Neuron (in vitro differentiated cells): ENCODE measurements at regions not wholly inside any gene's neighbourhood (a gene's known extent, or its start where the extent isn't known, plus 50 kb on each side); places are given as distances from the start of the nearest gene placed in this dataset.
"Not testable (repeated sequence)": the region's sequence is repeated elsewhere in the genome, so short reads cannot be mapped to it uniquely, and the experiment has no call there.

Source experiments
- H2AFZ ChIP-seq: one replicate; pipeline ENCODE4 v1.6.1; 2013; ENCODE audit warnings: low read depth, mild to moderate bottlenecking, inconsistent platforms, low read length, moderate library complexity
- H3K27me3 ChIP-seq: one replicate; pipeline ENCODE4 v1.6.1; 2013; ENCODE audit warnings: low read length; ENCODE audit not compliant: insufficient read depth
- H3K36me3 ChIP-seq: one replicate; pipeline ENCODE4 v1.6.1; 2013; ENCODE audit warnings: low read length; ENCODE audit not compliant: insufficient read depth
- H3K4me1 ChIP-seq: one replicate; pipeline ENCODE4 v1.6.1; 2013; ENCODE audit warnings: low read length; ENCODE audit not compliant: insufficient read depth
- H3K4me3 ChIP-seq: 2 replicates; pipeline ENCODE4 v1.5.1; 2013; ENCODE audit warnings: mild to moderate bottlenecking, low read length, moderate library complexity
- H3K9me3 ChIP-seq: one replicate; pipeline ENCODE4 v1.6.1; 2013; ENCODE audit warnings: low read length

- Histone ChIP-seq H3K9me3 (no peaks in the 10 kb centered on the region), H2AFZ (no peak overlapping the region), H3K4me1 (no peaks in the 10 kb centered on the region), H3K4me3 (no peak overlapping the region), H3K36me3 (no peaks in the 10 kb centered on the region), H3K27me3 (no peaks in the 10 kb centered on the region)
These were observed 85.1 kb downstream of the GNL3L start for GRCh38 chrX:54615109-54615508.

GRCh38 chrX:54633641-54634040 is 103.6 kb downstream of the GNL3L start:
- Histone ChIP-seq H3K4me1 (no peaks in the 10 kb centered on the region), H3K36me3 (no peaks in the 10 kb centered on the region), H3K27me3 (no peaks in the 10 kb centered on the region), H2AFZ (no peak overlapping the region), H3K4me3 (no peak overlapping the region), H3K9me3 (peaks cover 1% of the 10 kb centered on the region)

GRCh38 chrX:54639018-54639345 is 109.0 kb downstream of the GNL3L start:
- peaks cover 1% of the 10 kb centered on the region for H3K9me3 ChIP-seq
- no peaks in the 10 kb centered on the region for H3K27me3 ChIP-seq
- peak overlapping the region; percentile 47 for H3K4me3 ChIP-seq
- H3K36me3 ChIP-seq, result no peaks in the 10 kb centered on the region
- no peaks in the 10 kb centered on the region for H3K4me1 ChIP-seq
- no peak overlapping the region for H2AFZ ChIP-seq

GRCh38 chrX:54639346-54640102 is 109.5 kb downstream of the GNL3L start:
- Histone ChIP-seq H3K27me3 (no peaks in the 10 kb centered on the region), H3K36me3 (no peaks in the 10 kb centered on the region), H2AFZ (no peak overlapping the region), H3K4me1 (no peaks in the 10 kb centered on the region), H3K4me3 (peak overlapping the region; percentile 47), H3K9me3 (peaks cover 1% of the 10 kb centered on the region)

- peak overlapping the region; percentile 47 for H3K4me3 ChIP-seq
- H2AFZ ChIP-seq, result no peak overlapping the region
- no peaks in the 10 kb centered on the region for H3K36me3 ChIP-seq
- no peaks in the 10 kb centered on the region for H3K27me3 ChIP-seq
- H3K4me1 ChIP-seq, result no peaks in the 10 kb centered on the region
- no peaks in the 10 kb centered on the region for H3K9me3 ChIP-seq
These were observed 110.2 kb downstream of the GNL3L start for GRCh38 chrX:54640103-54640690.

GRCh38 chrX:54640736-54641135 is 110.7 kb downstream of the GNL3L start:
- Histone ChIP-seq H3K27me3 (no peaks in the 10 kb centered on the region), H3K4me3 (no peak overlapping the region), H3K9me3 (no peaks in the 10 kb centered on the region), H3K36me3 (no peaks in the 10 kb centered on the region), H3K4me1 (no peaks in the 10 kb centered on the region), H2AFZ (no peak overlapping the region)

- no peak overlapping the region for H2AFZ ChIP-seq
- H3K27me3 ChIP-seq, result no peaks in the 10 kb centered on the region
- H3K9me3 ChIP-seq, result no peaks in the 10 kb centered on the region
- no peak overlapping the region for H3K4me3 ChIP-seq
- no peaks in the 10 kb centered on the region for H3K4me1 ChIP-seq
- H3K36me3 ChIP-seq, result no peaks in the 10 kb centered on the region
These were observed 111.5 kb downstream of the GNL3L start for GRCh38 chrX:54641530-54641929.

GRCh38 chrX:54647607-54648006 is 117.6 kb downstream of the GNL3L start:
- not testable (repeated sequence) for H3K4me1 ChIP-seq, H3K4me3 ChIP-seq

GRCh38 chrX:54659547-54659946 is 129.5 kb downstream of the GNL3L start:
- H2AFZ ChIP-seq, result no peak overlapping the region
- H3K4me3 ChIP-seq, result no peak overlapping the region
- peaks cover 2% of the 10 kb centered on the region for H3K9me3 ChIP-seq
- H3K4me1 ChIP-seq, result no peaks in the 10 kb centered on the region
- H3K36me3 ChIP-seq, result no peaks in the 10 kb centered on the region
- no peaks in the 10 kb centered on the region for H3K27me3 ChIP-seq

More at GRCh38 chrX:54647607-54648006, 117.6 kb downstream of the GNL3L start:
- not testable (repeated sequence) for H3K9me3 ChIP-seq, H3K36me3 ChIP-seq, H3K27me3 ChIP-seq, H2AFZ ChIP-seq

- Histone ChIP-seq H3K4me1 (no peaks in the 10 kb centered on the region), H3K4me3 (no peak overlapping the region), H2AFZ (no peak overlapping the region), H3K27me3 (no peaks in the 10 kb centered on the region), H3K36me3 (no peaks in the 10 kb centered on the region), H3K9me3 (peaks cover 3% of the 10 kb centered on the region)
These were observed 122.3 kb downstream of the ITIH6 start for GRCh38 chrX:54675762-54676161.

- no peak overlapping the region for H2AFZ ChIP-seq
- no peaks in the 10 kb centered on the region for H3K36me3 ChIP-seq
- no peaks in the 10 kb centered on the region for H3K27me3 ChIP-seq
- H3K4me3 ChIP-seq, result no peak overlapping the region
- no peaks in the 10 kb centered on the region for H3K9me3 ChIP-seq
- H3K4me1 ChIP-seq, result no peaks in the 10 kb centered on the region
These were observed 102.8 kb downstream of the ITIH6 start for GRCh38 chrX:54695231-54695630.

GRCh38 chrX:54695816-54696487 is 102.1 kb downstream of the ITIH6 start:
- Histone ChIP-seq H2AFZ (no peak overlapping the region), H3K4me1 (no peaks in the 10 kb centered on the region), H3K4me3 (no peak overlapping the region), H3K36me3 (no peaks in the 10 kb centered on the region), H3K9me3 (no peaks in the 10 kb centered on the region), H3K27me3 (no peaks in the 10 kb centered on the region)
